Ascending aorta (tissue), 2 donors: ENCODE measurements at regions not wholly inside any gene's neighbourhood (a gene's known extent, or its start where the extent isn't known, plus 50 kb on each side); places are given as distances from the start of the nearest gene placed in this dataset.

Source experiments
- DNase-seq, 2 donors: peaks; one replicate each; pipeline ENCODE4 v3.0.0-alpha.2; 2019; ENCODE audit warnings: low spot score in 2 of 2
- H3K27ac ChIP-seq, 2 donors: fragments of 200-600 bp; sonication (generic); one replicate each; pipeline ENCODE4 v1.5.1; 2016 to 2017; ENCODE audit warnings: mild to moderate bottlenecking in 1 of 2
- H3K27me3 ChIP-seq: fragments of 200-600 bp; sonication (generic); one replicate; pipeline ENCODE4 v1.5.1; 2017
- H3K36me3 ChIP-seq, 2 donors: fragments of 200-600 bp; sonication (generic); one replicate each; pipeline ENCODE4 v1.5.1; 2016
- H3K4me1 ChIP-seq, 2 donors: fragments of 200-600 bp; sonication (generic); one replicate each; pipeline ENCODE4 v1.5.1; 2016 to 2017; ENCODE audit warnings: mild to moderate bottlenecking in 1 of 2
- H3K4me3 ChIP-seq, 2 donors: fragments of 200-600 bp; sonication (generic); one replicate each; pipeline ENCODE4 v1.5.1; 2016 to 2017; ENCODE audit warnings: mild to moderate bottlenecking in 1 of 2
- H3K9me3 ChIP-seq, 2 donors: fragments of 200-600 bp; sonication (generic); one replicate each; pipeline ENCODE4 v1.5.1; 2016
- intact Hi-C: fragments of 100-400 bp; cut with DNase I; formaldehyde crosslinking; loops from one replicate; pipeline ENCODE4 v1.15.1; 2023
- TF ChIP-seq, protein P1 (sequence below), 3 experiments: fragments of 200-600 bp in 2 of 3; fragments of 450-650 bp in 1 of 3; sonication (generic) in 2 of 3; IDR thresholded peaks; one replicate each; pipeline ENCODE4 v1.5.1; 2016 to 2019; ENCODE audit warnings: antibody characterized with exemption in 3 of 3, mild to moderate bottlenecking in 1 of 3, moderate library complexity in 1 of 3

DNA sequence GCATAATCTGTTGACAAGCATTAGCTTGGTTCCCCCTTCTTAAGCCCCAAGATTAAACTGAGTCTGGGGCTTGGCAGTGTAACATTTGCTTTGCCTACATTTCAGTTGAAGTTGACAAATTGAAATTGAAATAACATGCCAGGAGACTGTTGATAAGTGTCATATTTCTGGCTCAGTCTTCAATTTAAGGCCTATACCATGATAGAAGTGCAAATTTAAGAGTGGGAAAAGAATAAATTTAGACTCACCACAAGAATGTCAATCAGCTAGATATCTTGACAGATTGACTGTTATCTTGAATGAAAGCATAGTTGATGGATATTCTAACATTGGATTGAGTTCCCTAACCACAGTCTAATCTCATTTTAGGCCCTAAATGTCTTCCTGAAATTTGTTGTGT lies 117.6 kb downstream of the MAGEB17 start:
- intact Hi-C loops = no loop called here
- DNase-seq = no peak
- H3K9me3 ChIP-seq = no peaks in the 10 kb centered on the region
- H3K27ac ChIP-seq = no peak overlapping the region
- no peak overlapping the region for H3K4me3 ChIP-seq
- TF ChIP-seq, protein P1, sequence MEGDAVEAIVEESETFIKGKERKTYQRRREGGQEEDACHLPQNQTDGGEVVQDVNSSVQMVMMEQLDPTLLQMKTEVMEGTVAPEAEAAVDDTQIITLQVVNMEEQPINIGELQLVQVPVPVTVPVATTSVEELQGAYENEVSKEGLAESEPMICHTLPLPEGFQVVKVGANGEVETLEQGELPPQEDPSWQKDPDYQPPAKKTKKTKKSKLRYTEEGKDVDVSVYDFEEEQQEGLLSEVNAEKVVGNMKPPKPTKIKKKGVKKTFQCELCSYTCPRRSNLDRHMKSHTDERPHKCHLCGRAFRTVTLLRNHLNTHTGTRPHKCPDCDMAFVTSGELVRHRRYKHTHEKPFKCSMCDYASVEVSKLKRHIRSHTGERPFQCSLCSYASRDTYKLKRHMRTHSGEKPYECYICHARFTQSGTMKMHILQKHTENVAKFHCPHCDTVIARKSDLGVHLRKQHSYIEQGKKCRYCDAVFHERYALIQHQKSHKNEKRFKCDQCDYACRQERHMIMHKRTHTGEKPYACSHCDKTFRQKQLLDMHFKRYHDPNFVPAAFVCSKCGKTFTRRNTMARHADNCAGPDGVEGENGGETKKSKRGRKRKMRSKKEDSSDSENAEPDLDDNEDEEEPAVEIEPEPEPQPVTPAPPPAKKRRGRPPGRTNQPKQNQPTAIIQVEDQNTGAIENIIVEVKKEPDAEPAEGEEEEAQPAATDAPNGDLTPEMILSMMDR (IDR thresholded peaks at IDR 0.05) = no peak
- no peaks in the 10 kb centered on the region for H3K36me3 ChIP-seq
- no peaks in the 10 kb centered on the region for H3K27me3 ChIP-seq
- no peaks in the 10 kb centered on the region for H3K4me1 ChIP-seq

GRCh38 chrX:16290997-16291396 lies 123.7 kb downstream of the MAGEB17 start:
- no peaks in the 10 kb centered on the region for H3K36me3 ChIP-seq
- no peak overlapping the region for H3K4me3 ChIP-seq
- TF ChIP-seq, protein P1 (IDR thresholded peaks at IDR 0.05) = no peak
- H3K4me1 ChIP-seq = no peaks in the 10 kb centered on the region
- no peak overlapping the region for H3K27ac ChIP-seq
- no peak for DNase-seq
- no peaks in the 10 kb centered on the region for H3K27me3 ChIP-seq
- H3K9me3 ChIP-seq = no peaks in the 10 kb centered on the region
- intact Hi-C loops = no loop called here

- Histone ChIP-seq H3K27ac (no peak overlapping the region), H3K27me3 (no peaks in the 10 kb centered on the region), H3K9me3 (no peaks in the 10 kb centered on the region), H3K4me3 (no peak overlapping the region), H3K4me1 (no peaks in the 10 kb centered on the region), H3K36me3 (no peaks in the 10 kb centered on the region)
- no peak for DNase-seq
- intact Hi-C loops = no loop called here
- TF ChIP-seq, protein P1 (IDR thresholded peaks at IDR 0.05) = no peak
Measured at GRCh38 chrX:16300831-16301230, 133.6 kb downstream of the MAGEB17 start.

- H3K36me3 ChIP-seq = no peaks in the 10 kb centered on the region
- intact Hi-C loops = no loop called here
- no peak for DNase-seq
- no peaks in the 10 kb centered on the region for H3K27me3 ChIP-seq
- H3K9me3 ChIP-seq = no peaks in the 10 kb centered on the region
- no peak overlapping the region for H3K27ac ChIP-seq
- no peaks in the 10 kb centered on the region for H3K4me1 ChIP-seq
- no peak overlapping the region for H3K4me3 ChIP-seq
- TF ChIP-seq, protein P1 (IDR thresholded peaks at IDR 0.05) = no peak
Measured at GRCh38 chrX:16304751-16305150, 137.5 kb downstream of the MAGEB17 start.

DNA sequence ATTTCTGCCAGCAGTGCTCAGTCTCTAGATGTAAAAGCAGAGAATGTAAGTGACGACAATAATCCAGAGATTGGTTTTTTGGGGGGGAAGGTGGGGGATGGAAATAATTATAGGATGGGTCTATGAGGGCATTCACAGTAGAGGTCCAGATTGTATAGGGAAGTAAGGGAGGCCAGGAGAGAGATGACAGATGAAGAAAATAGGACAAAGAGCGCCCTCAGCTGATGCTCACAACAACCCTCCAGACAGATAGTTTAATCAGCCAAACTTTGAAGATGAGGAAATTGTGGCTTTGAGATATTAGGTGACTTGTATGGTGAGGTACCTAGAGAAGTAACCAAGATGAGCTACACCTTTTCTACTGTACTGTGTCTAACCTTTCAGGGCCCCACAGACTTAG lies 137.9 kb downstream of the MAGEB17 start:
- Histone ChIP-seq H3K27ac (no peak overlapping the region), H3K4me3 (no peak overlapping the region), H3K9me3 (no peaks in the 10 kb centered on the region), H3K4me1 (no peaks in the 10 kb centered on the region), H3K27me3 (no peaks in the 10 kb centered on the region), H3K36me3 (no peaks in the 10 kb centered on the region)
- intact Hi-C loops = no loop called here
- TF ChIP-seq, protein P1 (IDR thresholded peaks at IDR 0.05) = no peak
- no peak for DNase-seq

GRCh38 chrX:16307950-16308349 lies 140.7 kb downstream of the MAGEB17 start:
- Histone ChIP-seq H3K4me1 (no peaks in the 10 kb centered on the region), H3K36me3 (no peaks in the 10 kb centered on the region), H3K27ac (no peak overlapping the region), H3K27me3 (no peaks in the 10 kb centered on the region), H3K9me3 (no peaks in the 10 kb centered on the region), H3K4me3 (no peak overlapping the region)
- TF ChIP-seq, protein P1 (IDR thresholded peaks at IDR 0.05) = no peak
- DNase-seq = no peak
- intact Hi-C loops = no loop called here
